MM.1S (cell line): ENCODE measurements at regions not wholly inside any gene's neighbourhood (a gene's known extent, or its start where the extent isn't known, plus 50 kb on each side); places are given as distances from the start of the nearest gene placed in this dataset.
A peak's percentile ranks its signal among the peaks of the same experiment; 100 is the strongest.

ENCODE experiments used
- DNase-seq: peaks from one replicate; pipeline ENCODE4 v3.0.0-alpha.2; 2015
- H2AFZ ChIP-seq: fragments of 300-600 bp; sonication (generic); 2 replicates; pipeline ENCODE4 v1.6.0; 2016; ENCODE audit warnings: antibody characterized with exemption, low read length
- H3F3A ChIP-seq: fragments of 300-600 bp; sonication (generic); 2 replicates; pipeline ENCODE4 v1.6.1; 2016; ENCODE audit warnings: mild to moderate bottlenecking, antibody characterized with exemption, low read length, moderate library complexity, mixed read lengths; ENCODE audit not compliant: insufficient read depth
- H3K27ac ChIP-seq: fragments of 300-600 bp; sonication (generic); 2 replicates; pipeline ENCODE4 v1.5.1; 2016; ENCODE audit warnings: mild to moderate bottlenecking, low read length
- H3K27me3 ChIP-seq: fragments of 300-600 bp; sonication (generic); replicated peaks from 2 replicates; pipeline ENCODE4 v1.6.0; 2016; ENCODE audit warnings: low read length; ENCODE audit not compliant: insufficient read depth
- H3K36me3 ChIP-seq: fragments of 300-600 bp; sonication (generic); replicated peaks from 2 replicates; pipeline ENCODE4 v1.6.1; 2016; ENCODE audit warnings: mild to moderate bottlenecking, low read length, mixed read lengths; ENCODE audit not compliant: insufficient read depth
- H3K4me1 ChIP-seq: fragments of 300-600 bp; sonication (generic); 2 replicates; pipeline ENCODE4 v1.6.1; 2016; ENCODE audit warnings: low read length, mixed read lengths
- H3K4me2 ChIP-seq: fragments of 300-600 bp; sonication (generic); 2 replicates; pipeline ENCODE4 v1.6.0; 2016; ENCODE audit warnings: low read depth, low read length
- H3K4me3 ChIP-seq: fragments of 300-600 bp; sonication (generic); 2 replicates; pipeline ENCODE4 v1.5.1; 2016; ENCODE audit warnings: low read length, mixed read lengths
- H3K79me2 ChIP-seq: fragments of 300-600 bp; sonication (generic); 2 replicates; pipeline ENCODE4 v1.6.1; 2016; ENCODE audit warnings: mixed run types, low read length, mixed read lengths
- H3K9ac ChIP-seq: fragments of 300-600 bp; sonication (generic); 2 replicates; pipeline ENCODE4 v1.6.1; 2016; ENCODE audit warnings: low read length, mixed read lengths
- H3K9me2 ChIP-seq: fragments of 300-600 bp; sonication (generic); replicated peaks from 2 replicates; pipeline ENCODE4 v1.6.1; 2016; ENCODE audit warnings: mild to moderate bottlenecking, low read length, mixed read lengths; ENCODE audit not compliant: insufficient read depth
- H3K9me3 ChIP-seq: fragments of 300-600 bp; sonication (generic); replicated peaks from 2 replicates; pipeline ENCODE4 v1.6.1; 2016; ENCODE audit warnings: mild to moderate bottlenecking, low read length, mixed read lengths; ENCODE audit not compliant: insufficient read depth
- H4K20me1 ChIP-seq: fragments of 300-600 bp; sonication (generic); 2 replicates; pipeline ENCODE4 v1.6.1; 2016; ENCODE audit warnings: mild to moderate bottlenecking, low read length, moderate library complexity, mixed read lengths; ENCODE audit not compliant: insufficient read depth
- CTCF ChIP-seq: fragments of 300-600 bp; sonication (generic); IDR thresholded peaks from 2 replicates; pipeline ENCODE4 v1.5.1; 2016; ENCODE audit warnings: antibody characterized with exemption, low read length, mixed read lengths
- EZH2 ChIP-seq: fragments of 300-600 bp; sonication (generic); optimal IDR thresholded peaks from 2 replicates; pipeline ENCODE3; 2017; ENCODE audit warnings: low read depth, mild to moderate bottlenecking, antibody characterized with exemption, low read length, mixed read lengths
- EZH2phosphoT487 ChIP-seq: fragments of 300-600 bp; sonication (generic); IDR thresholded peaks from 2 replicates; pipeline ENCODE4 v1.6.1; 2018; ENCODE audit warnings: antibody characterized with exemption, low read length

- peaks cover 31% of the 10 kb centered on the region for H3K27me3 ChIP-seq
- no peak for DNase-seq
These were observed 64.3 kb upstream of the PRSS16 start for GRCh38 chr6:27183060-27183832.

GRCh38 chr6:27187231-27188060 lies 60.1 kb upstream of the PRSS16 start:
- H3K9me3 ChIP-seq = no peaks in the 10 kb centered on the region
- TF ChIP-seq EZH2phosphoT487 (no peak), CTCF (no peak), EZH2 (no peak)
- no peaks in the 10 kb centered on the region for H3F3A ChIP-seq
- peak overlapping the region; percentile 84 for H2AFZ ChIP-seq
- no peaks in the 10 kb centered on the region for H3K4me1 ChIP-seq
- H3K9me2 ChIP-seq = no peaks in the 10 kb centered on the region
- H3K9ac ChIP-seq = no peak overlapping the region
- peaks cover 5% of the 10 kb centered on the region; the same call in 1 of the 2 replicates for H3K27me3 ChIP-seq
- DNase-seq = no peak
- peak overlapping the region; percentile 82 for H3K4me3 ChIP-seq
- H3K4me2 ChIP-seq = peak overlapping the region; percentile 97
- H3K36me3 ChIP-seq = no peaks in the 10 kb centered on the region
- H3K79me2 ChIP-seq = no peaks in the 10 kb centered on the region
- no peaks in the 10 kb centered on the region for H4K20me1 ChIP-seq
- H3K27ac ChIP-seq = no peak overlapping the region

More at GRCh38 chr6:27183060-27183832, 64.3 kb upstream of the PRSS16 start:
- Histone ChIP-seq H2AFZ (no peak overlapping the region), H3F3A (peaks cover 2% of the 10 kb centered on the region), H3K27ac (no peak overlapping the region), H3K79me2 (no peaks in the 10 kb centered on the region), H3K9ac (no peak overlapping the region), H3K36me3 (no peaks in the 10 kb centered on the region), H3K4me3 (no peak overlapping the region), H3K4me1 (no peaks in the 10 kb centered on the region), H3K9me2 (no peaks in the 10 kb centered on the region), H3K9me3 (no peaks in the 10 kb centered on the region), H4K20me1 (no peaks in the 10 kb centered on the region), H3K4me2 (no peak overlapping the region)
- TF ChIP-seq CTCF (no peak), EZH2 (no peak), EZH2phosphoT487 (no peak)

- Histone ChIP-seq H3F3A (no peaks in the 10 kb centered on the region), H3K27me3 (no peaks in the 10 kb centered on the region), H3K4me1 (no peaks in the 10 kb centered on the region), H3K4me3 (peak overlapping the region; percentile 82), H3K79me2 (no peaks in the 10 kb centered on the region), H3K27ac (no peak overlapping the region), H3K4me2 (peak overlapping the region; percentile 97), H3K9me2 (no peaks in the 10 kb centered on the region), H3K9ac (peak overlapping the region; percentile 24; the same call in 1 of the 2 replicates), H2AFZ (peak overlapping the region; percentile 84), H4K20me1 (no peaks in the 10 kb centered on the region), H3K9me3 (no peaks in the 10 kb centered on the region), H3K36me3 (no peaks in the 10 kb centered on the region)
- DNase-seq = peak; percentile 21
- TF ChIP-seq EZH2phosphoT487 (no peak), EZH2 (no peak), CTCF (no peak)
These were observed 59.2 kb upstream of the PRSS16 start for GRCh38 chr6:27188061-27188884.
